Prostate gland (tissue), 2 donors: ENCODE measurements at regions not wholly inside any gene's neighbourhood (a gene's known extent, or its start where the extent isn't known, plus 50 kb on each side); places are given as distances from the start of the nearest gene placed in this dataset.

Experiments
- DNase-seq: peaks from one replicate; pipeline ENCODE4 v3.0.0-alpha.2; 2019; ENCODE audit warnings: low spot score
- H3K27ac ChIP-seq, 2 donors: fragments of 200-600 bp; sonication (generic); 2 replicates each; pipeline ENCODE4 v1.5.1; 2017 to 2019
- H3K27me3 ChIP-seq: fragments of 200-600 bp; sonication (generic); replicated peaks from 2 replicates; pipeline ENCODE4 v1.5.1; 2019; ENCODE audit not compliant: insufficient read depth
- H3K36me3 ChIP-seq, 2 donors: fragments of 200-600 bp; sonication (generic); 1 replicate in 1 of 2; 2 replicates in 1 of 2; pipeline versions ENCODE4 v1.5.1 to v1.8.1; 2017 to 2019
- H3K4me1 ChIP-seq: fragments of 200-600 bp; sonication (generic); replicated peaks from 2 replicates; pipeline ENCODE4 v1.5.1; 2019
- H3K4me3 ChIP-seq, 2 donors: fragments of 200-600 bp; sonication (generic); 2 replicates each; pipeline ENCODE4 v1.5.1; 2017 to 2019
- H3K9me3 ChIP-seq: fragments of 200-600 bp; sonication (generic); 2 replicates; pipeline ENCODE4 v1.5.1; 2017
- POLR2A ChIP-seq: fragments of 450-650 bp; IDR thresholded peaks from one replicate; pipeline ENCODE4 v1.6.1; 2016; ENCODE audit warnings: antibody characterized with exemption, mild to moderate bottlenecking
- POLR2AphosphoS5 ChIP-seq: sonication (generic); formaldehyde crosslinking; IDR thresholded peaks from one replicate; pipeline ENCODE4 v1.6.1; 2017; ENCODE audit warnings: antibody characterized with exemption
- WGBS: methylation state at CpG from one replicate; pipeline ENCODE4 v1.1.5; 2018; 5-methylcytosine and 5-hydroxymethylcytosine counted together
- intact Hi-C: fragments of 100-400 bp; cut with DNase I; formaldehyde crosslinking; loops from one replicate; pipeline ENCODE4 v1.14.2; 2022
- TF ChIP-seq, protein P1 (sequence below), 4 experiments: fragments of 200-600 bp in 2 of 4; fragments of 450-650 bp in 2 of 4; sonication (generic) in 2 of 4; IDR thresholded peaks; 1 replicate in 3 of 4; 2 replicates in 1 of 4; pipeline ENCODE4 v1.5.1; 2016 to 2019; ENCODE audit warnings: antibody characterized with exemption in 4 of 4, mild to moderate bottlenecking in 2 of 4, moderate library complexity in 2 of 4

GRCh38 chr20:11315525-11315924 is 602.2 kb upstream of the BTBD3 start:
- H3K27me3 ChIP-seq: no peaks in the 10 kb centered on the region
- DNase-seq: no peak
- H3K4me3 ChIP-seq: no peak overlapping the region
- WGBS: 75% methylated on average over 2 of the region's 2 CpGs
- intact Hi-C loops: no loop called here
- H3K9me3 ChIP-seq: no peaks in the 10 kb centered on the region
- no peaks in the 10 kb centered on the region for H3K4me1 ChIP-seq
- no peak overlapping the region for H3K27ac ChIP-seq
- H3K36me3 ChIP-seq: no peaks in the 10 kb centered on the region
- no peak for TF ChIP-seq POLR2A
- TF ChIP-seq POLR2AphosphoS5: no peak
- TF ChIP-seq, protein P1, sequence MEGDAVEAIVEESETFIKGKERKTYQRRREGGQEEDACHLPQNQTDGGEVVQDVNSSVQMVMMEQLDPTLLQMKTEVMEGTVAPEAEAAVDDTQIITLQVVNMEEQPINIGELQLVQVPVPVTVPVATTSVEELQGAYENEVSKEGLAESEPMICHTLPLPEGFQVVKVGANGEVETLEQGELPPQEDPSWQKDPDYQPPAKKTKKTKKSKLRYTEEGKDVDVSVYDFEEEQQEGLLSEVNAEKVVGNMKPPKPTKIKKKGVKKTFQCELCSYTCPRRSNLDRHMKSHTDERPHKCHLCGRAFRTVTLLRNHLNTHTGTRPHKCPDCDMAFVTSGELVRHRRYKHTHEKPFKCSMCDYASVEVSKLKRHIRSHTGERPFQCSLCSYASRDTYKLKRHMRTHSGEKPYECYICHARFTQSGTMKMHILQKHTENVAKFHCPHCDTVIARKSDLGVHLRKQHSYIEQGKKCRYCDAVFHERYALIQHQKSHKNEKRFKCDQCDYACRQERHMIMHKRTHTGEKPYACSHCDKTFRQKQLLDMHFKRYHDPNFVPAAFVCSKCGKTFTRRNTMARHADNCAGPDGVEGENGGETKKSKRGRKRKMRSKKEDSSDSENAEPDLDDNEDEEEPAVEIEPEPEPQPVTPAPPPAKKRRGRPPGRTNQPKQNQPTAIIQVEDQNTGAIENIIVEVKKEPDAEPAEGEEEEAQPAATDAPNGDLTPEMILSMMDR (IDR thresholded peaks at IDR 0.05): no peak

GRCh38 chr20:11316244-11316643 is 601.4 kb upstream of the BTBD3 start:
- H3K9me3 ChIP-seq: no peaks in the 10 kb centered on the region
- no peak for DNase-seq
- H3K27me3 ChIP-seq: no peaks in the 10 kb centered on the region
- H3K4me3 ChIP-seq: no peak overlapping the region
- no peaks in the 10 kb centered on the region for H3K36me3 ChIP-seq
- H3K4me1 ChIP-seq: no peaks in the 10 kb centered on the region
- intact Hi-C loops: no loop called here
- TF ChIP-seq, protein P1 (IDR thresholded peaks at IDR 0.05): no peak
- TF ChIP-seq POLR2AphosphoS5 (no peak), POLR2A (no peak)
- no peak overlapping the region for H3K27ac ChIP-seq

DNA sequence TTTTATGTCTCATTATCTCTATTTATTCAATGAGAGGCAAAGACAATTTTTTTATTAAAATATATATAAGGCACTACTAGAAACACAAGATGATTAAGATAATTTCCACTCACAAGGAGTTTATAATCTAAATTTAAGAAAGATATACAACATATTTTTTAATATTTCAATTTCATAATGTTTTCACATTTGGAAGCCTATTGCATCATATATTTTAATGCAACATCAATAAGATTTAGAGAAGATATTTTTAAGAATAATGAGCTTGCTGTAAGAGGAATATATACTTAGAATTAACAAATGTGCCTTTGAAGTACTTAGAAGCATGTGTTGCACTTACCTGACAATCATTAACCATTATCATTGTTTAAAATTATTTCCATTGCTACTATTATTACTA is 597.7 kb upstream of the BTBD3 start:
- H3K4me3 ChIP-seq: no peak overlapping the region
- H3K4me1 ChIP-seq: no peaks in the 10 kb centered on the region
- no peaks in the 10 kb centered on the region for H3K36me3 ChIP-seq
- H3K27me3 ChIP-seq: no peaks in the 10 kb centered on the region
- no peak overlapping the region for H3K27ac ChIP-seq
- intact Hi-C loops: no loop called here
- TF ChIP-seq POLR2A: no peak
- no peak for TF ChIP-seq POLR2AphosphoS5
- TF ChIP-seq, protein P1 (IDR thresholded peaks at IDR 0.05): no peak
- no peak for DNase-seq
- H3K9me3 ChIP-seq: no peaks in the 10 kb centered on the region

DNA sequence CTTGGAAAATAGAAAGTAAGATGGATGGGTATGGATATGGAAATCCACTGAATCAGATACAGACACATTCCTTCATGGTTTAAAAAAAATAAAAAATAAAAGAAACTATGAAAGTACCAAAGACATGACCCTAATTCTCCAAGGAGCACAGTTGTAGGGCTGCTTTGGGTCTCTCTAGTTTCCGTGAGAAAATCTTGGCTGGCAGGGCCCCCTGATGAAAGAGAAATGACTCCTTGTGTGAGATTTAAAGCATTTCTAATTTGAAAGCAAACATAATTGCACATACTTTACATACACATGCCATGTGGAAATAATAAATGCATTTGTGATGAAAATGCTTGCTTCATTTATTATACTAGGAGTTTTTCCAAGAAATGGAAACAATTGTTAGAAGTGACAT is 593.9 kb upstream of the BTBD3 start:
- no peaks in the 10 kb centered on the region for H3K9me3 ChIP-seq
- no peaks in the 10 kb centered on the region for H3K4me1 ChIP-seq
- H3K27ac ChIP-seq: no peak overlapping the region
- 65% methylated on average over 1 of the region's 1 CpG for WGBS
- DNase-seq: no peak
- H3K27me3 ChIP-seq: no peaks in the 10 kb centered on the region
- no peaks in the 10 kb centered on the region for H3K36me3 ChIP-seq
- intact Hi-C loops: no loop called here
- H3K4me3 ChIP-seq: no peak overlapping the region
- TF ChIP-seq, protein P1 (IDR thresholded peaks at IDR 0.05): no peak
- TF ChIP-seq POLR2A (no peak), POLR2AphosphoS5 (no peak)

- TF ChIP-seq, protein P1 (IDR thresholded peaks at IDR 0.05): no peak
- no peak for TF ChIP-seq POLR2A
- TF ChIP-seq POLR2AphosphoS5: no peak
- H3K9me3 ChIP-seq: no peaks in the 10 kb centered on the region
- H3K27ac ChIP-seq: no peak overlapping the region
- WGBS: 98% methylated on average over 4 of the region's 4 CpGs
- H3K27me3 ChIP-seq: no peaks in the 10 kb centered on the region
- H3K4me1 ChIP-seq: no peaks in the 10 kb centered on the region
- H3K36me3 ChIP-seq: no peaks in the 10 kb centered on the region
- intact Hi-C loops: no loop called here
- no peak overlapping the region for H3K4me3 ChIP-seq
- DNase-seq: no peak
Measured at GRCh38 chr20:11324990-11325389, 592.7 kb upstream of the BTBD3 start.
